WTC11 (cell line): ENCODE measurements at regions not wholly inside any gene's neighbourhood (a gene's known extent, or its start where the extent isn't known, plus 50 kb on each side); places are given as distances from the start of the nearest gene placed in this dataset.

Experiments
- ATAC-seq: fragments of 200-7000 bp; cut with Tn5 transposase; 2 replicates; pipeline ENCODE4 v1.10.0; 2021; ENCODE audit warnings: mild to moderate bottlenecking, moderate library complexity
- CTCF ChIA-PET: fragments of 300-600 bp; sonication (Branson Sonifier 250); formaldehyde crosslinking; loops from one replicate; lab custom pipeline; 2021; ENCODE audit warnings: antibody characterized with exemption; lab: Charles Lee
- POLR2A ChIA-PET: fragments of 350-600 bp; sonication (Branson Sonifier 250); formaldehyde crosslinking; loops from one replicate; lab custom pipeline; 2021; ENCODE audit warnings: antibody characterized with exemption; lab: Charles Lee
- DNase-seq: peaks from one replicate; pipeline ENCODE4 v3.0.0; 2021; ENCODE audit warnings: low spot score
- H3K27ac Mint-ChIP-seq: 2 replicates; pipeline ENCODE4 v1.8.0; 2021; ENCODE audit warnings: mixed read lengths
- H3K27me3 Mint-ChIP-seq: 2 replicates; pipeline ENCODE4 v1.8.0; 2021; ENCODE audit warnings: low read depth, mild to moderate bottlenecking, moderate library complexity, mixed read lengths
- H3K36me3 Mint-ChIP-seq: 2 replicates; pipeline ENCODE4 v1.8.0; 2021; ENCODE audit warnings: mixed read lengths
- H3K4me1 Mint-ChIP-seq: 2 replicates; pipeline ENCODE4 v1.8.0; 2022; ENCODE audit warnings: mixed read lengths
- H3K4me3 Mint-ChIP-seq: 2 replicates; pipeline ENCODE4 v1.8.0; 2021; ENCODE audit warnings: mild to moderate bottlenecking, moderate library complexity, mixed read lengths
- H3K9me3 Mint-ChIP-seq: 2 replicates; pipeline ENCODE4 v1.8.0; 2021; ENCODE audit warnings: mixed read lengths
- AR ChIP-seq: fragments of 250-450 bp; sonication (Bioruptor Pico); IDR thresholded peaks from 2 replicates; pipeline ENCODE4 v1.9.0; 2021; ENCODE audit warnings: mild to moderate bottlenecking
- ATF6 ChIP-seq: sonication (generic); formaldehyde crosslinking; IDR thresholded peaks from 2 replicates; pipeline ENCODE4 v1.8.1; 2023; ENCODE audit warnings: mild to moderate bottlenecking, missing genetic modification reagents
- ELF4 ChIP-seq: sonication (generic); formaldehyde crosslinking; IDR thresholded peaks from 2 replicates; pipeline ENCODE4 v1.8.1; 2022; ENCODE audit warnings: low read depth, mild to moderate bottlenecking, moderate library complexity, missing genetic modification reagents
- IRF2 ChIP-seq: sonication (generic); formaldehyde crosslinking; IDR thresholded peaks from 2 replicates; pipeline ENCODE4 v1.8.0; 2022; ENCODE audit warnings: low read depth, missing genetic modification reagents, borderline replicate concordance
- JUN ChIP-seq: sonication (generic); formaldehyde crosslinking; IDR thresholded peaks from 2 replicates; pipeline ENCODE4 v1.8.0; 2023; ENCODE audit warnings: mild to moderate bottlenecking, missing genetic modification reagents
- SP1 ChIP-seq: sonication (generic); formaldehyde crosslinking; conservative IDR thresholded peaks from 2 replicates; pipeline ENCODE4 v1.8.1; 2022; ENCODE audit warnings: missing genetic modification reagents
- STAT6 ChIP-seq: sonication (generic); formaldehyde crosslinking; conservative IDR thresholded peaks from 2 replicates; pipeline ENCODE4 v1.8.1; 2023; ENCODE audit warnings: mild to moderate bottlenecking, low read depth, missing genetic modification reagents, moderate library complexity
- TEAD1 ChIP-seq: sonication (generic); formaldehyde crosslinking; IDR thresholded peaks from 2 replicates; pipeline ENCODE4 v1.8.0; 2022; ENCODE audit warnings: mild to moderate bottlenecking, missing genetic modification reagents
- TEAD4 ChIP-seq: sonication (generic); formaldehyde crosslinking; IDR thresholded peaks from 2 replicates; pipeline ENCODE4 v1.8.0; 2022; ENCODE audit warnings: mild to moderate bottlenecking, missing genetic modification reagents
- ZBTB43 ChIP-seq: sonication (generic); formaldehyde crosslinking; IDR thresholded peaks from 2 replicates; pipeline ENCODE4 v1.8.1; 2023; ENCODE audit warnings: mild to moderate bottlenecking, missing genetic modification reagents
- ZNF281 ChIP-seq: sonication (generic); formaldehyde crosslinking; IDR thresholded peaks from 2 replicates; pipeline ENCODE4 v1.8.0; 2023; ENCODE audit warnings: mild to moderate bottlenecking, missing genetic modification reagents
- ZNF416 ChIP-seq: fragments of 250-450 bp; sonication (Bioruptor Pico); IDR thresholded peaks from 2 replicates; pipeline ENCODE4 v1.9.0; 2021; ENCODE audit warnings: mild to moderate bottlenecking, inconsistent platforms

- DNase-seq (no peak), ATAC-seq (no peak)
- no peaks in the 10 kb centered on the region for H3K27me3 Mint-ChIP-seq
- no peak overlapping the region for H3K27ac Mint-ChIP-seq
- H3K36me3 Mint-ChIP-seq = no peaks in the 10 kb centered on the region
- POLR2A ChIA-PET = no interaction called here
- H3K9me3 Mint-ChIP-seq = no peaks in the 10 kb centered on the region
- no peak overlapping the region for H3K4me3 Mint-ChIP-seq
- H3K4me1 Mint-ChIP-seq = peaks cover 22% of the 10 kb centered on the region
- TF ChIP-seq ZBTB43 (CRISPR knock-in tag) = no peak
- TF ChIP-seq JUN = no peak
- TF ChIP-seq TEAD1 (CRISPR knock-in tag) = no peak
- TF ChIP-seq AR (CRISPR knock-in tag) = no peak
- no peak for TF ChIP-seq ZNF281 (CRISPR knock-in tag)
- no peak for TF ChIP-seq IRF2 (CRISPR knock-in tag)
- TF ChIP-seq ATF6 (CRISPR knock-in tag) = no peak
- no peak for TF ChIP-seq SP1
- no peak for TF ChIP-seq ZNF416
- no peak for TF ChIP-seq ELF4
- CTCF ChIA-PET = no interaction called here
Measured at GRCh38 chr1:215405211-215405610, 161.9 kb upstream of the KCTD3 start.

GRCh38 chr1:215406927-215407326 lies 160.2 kb upstream of the KCTD3 start:
- no peak overlapping the region for H3K27ac Mint-ChIP-seq
- peaks cover 30% of the 10 kb centered on the region for H3K4me1 Mint-ChIP-seq
- ChIA-PET CTCF (interaction anchor here (0.7 kb wide), 1 partner anchor 226 kb away, joined by 3 read pairs; no protein-coding TSS in a partner anchor), POLR2A (no interaction called here)
- ATAC-seq = no peak
- no peak overlapping the region for H3K4me3 Mint-ChIP-seq
- DNase-seq = no peak
- no peaks in the 10 kb centered on the region for H3K27me3 Mint-ChIP-seq
- no peaks in the 10 kb centered on the region for H3K9me3 Mint-ChIP-seq
- TF ChIP-seq STAT6 (CRISPR knock-in tag) (no peak), TEAD4 (CRISPR knock-in tag) (no peak), TEAD1 (CRISPR knock-in tag) (no peak)
- TF ChIP-seq, all 79 proteins: peak for 0
- H3K36me3 Mint-ChIP-seq = no peaks in the 10 kb centered on the region
